CMK (cell line): ENCODE measurements at regions not wholly inside any gene's neighbourhood (a gene's known extent, or its start where the extent isn't known, plus 50 kb on each side); places are given as distances from the start of the nearest gene placed in this dataset.

ENCODE experiments used
- DNase-seq: peaks from one replicate; pipeline ENCODE4 v3.0.0-alpha.2; 2010; ENCODE audit warnings: low read depth

DNA sequence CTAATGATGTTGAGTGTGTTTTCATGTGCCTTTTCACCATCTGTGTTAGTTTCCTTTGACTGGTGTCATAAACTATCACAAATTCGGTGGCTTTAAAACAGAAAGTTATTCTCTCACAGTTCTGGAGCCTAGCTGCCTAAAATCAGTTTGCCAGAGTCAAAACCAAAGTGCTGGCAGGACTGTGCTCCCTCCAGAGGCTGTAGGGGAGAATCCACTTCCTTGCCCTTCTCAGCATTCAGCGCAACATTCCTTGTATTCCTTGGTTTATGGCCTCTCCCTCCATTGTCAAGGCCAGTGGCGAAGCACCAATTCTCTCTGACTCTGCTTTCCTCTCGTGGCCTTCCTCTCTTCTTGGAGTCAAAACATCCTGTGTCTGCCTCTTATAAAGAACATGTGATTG is 174.2 kb upstream of the PDE3A start:
- no peak for DNase-seq

DNA sequence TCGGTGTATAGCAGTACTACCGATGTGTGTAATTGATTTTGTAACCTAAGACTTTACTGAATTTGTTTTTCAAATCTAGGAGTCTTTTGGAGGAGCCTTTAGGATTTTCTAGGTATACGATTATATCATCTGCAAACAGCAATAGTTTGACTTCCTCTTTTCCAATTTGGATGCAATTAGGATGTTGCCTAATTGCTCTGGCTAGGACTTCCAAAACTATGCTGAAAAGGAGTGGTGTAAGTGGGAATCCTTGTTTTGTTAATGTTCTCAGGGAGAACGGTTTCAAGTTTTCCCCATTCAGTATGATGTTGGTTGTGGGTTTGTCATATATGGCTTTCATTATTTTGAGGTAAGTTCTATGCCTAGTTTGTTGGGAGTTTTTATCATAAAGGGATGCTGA is 171.6 kb upstream of the PDE3A start:
- no peak for DNase-seq

GRCh38 chr12:20197411-20197810 is 170.9 kb upstream of the PDE3A start:
- DNase-seq = no peak

DNA sequence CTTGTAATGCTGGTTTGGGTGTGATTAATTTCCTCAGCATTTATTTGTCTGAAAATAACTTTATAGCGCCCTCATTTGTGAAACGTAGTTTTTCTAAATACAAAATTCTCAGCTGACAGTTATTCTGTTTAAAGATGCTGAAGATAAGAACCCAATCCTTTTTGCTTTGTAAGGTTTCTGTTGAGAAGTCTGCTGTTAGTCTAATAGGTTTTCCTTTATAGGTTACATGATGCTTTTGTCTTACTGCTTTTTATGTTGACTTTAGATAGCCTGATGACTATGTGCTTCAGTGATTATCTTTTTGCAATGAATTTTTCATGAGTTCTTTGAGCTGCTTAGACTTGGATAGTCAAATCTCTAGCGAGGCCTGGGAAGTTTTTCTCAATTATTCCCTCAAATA is 168.6 kb upstream of the PDE3A start:
- no peak for DNase-seq

DNA sequence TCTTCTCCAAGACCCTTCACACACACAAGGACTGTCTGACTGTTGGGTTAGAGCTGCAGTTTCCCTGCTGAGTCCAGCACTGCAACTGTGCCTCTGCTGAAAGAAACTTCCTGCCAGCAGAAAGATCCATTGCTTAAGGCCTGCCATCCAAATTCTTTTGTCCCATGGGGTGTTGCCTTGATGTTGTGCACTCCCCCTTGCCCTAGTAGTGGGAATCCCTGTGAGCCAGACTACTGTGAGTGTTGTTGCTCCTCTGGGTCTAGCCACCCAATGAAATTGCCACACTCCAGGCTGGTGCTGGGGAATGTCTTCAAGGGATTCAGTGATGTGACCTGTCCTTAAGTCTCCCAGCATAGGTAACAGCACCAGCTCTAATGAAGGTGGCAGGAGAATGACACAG is 166.6 kb upstream of the PDE3A start:
- DNase-seq = no peak

DNA sequence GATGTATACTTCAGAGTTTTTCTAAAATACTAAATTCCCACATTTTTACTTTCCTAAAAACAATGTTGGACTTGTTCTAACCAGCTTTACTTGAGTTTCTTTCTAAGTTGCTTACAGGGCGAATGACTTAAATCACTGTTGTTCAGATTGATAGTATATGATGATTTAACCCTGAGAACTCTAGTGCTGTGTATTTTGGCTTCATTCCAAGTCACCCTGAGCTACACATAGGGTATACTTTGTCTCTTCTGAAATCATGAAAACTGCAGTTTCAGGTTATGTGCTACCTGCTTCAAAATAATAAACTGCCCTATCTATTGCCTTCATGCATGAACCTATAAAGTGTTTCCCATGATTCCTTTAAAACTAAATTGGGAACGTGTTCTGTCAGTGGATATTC is 162.5 kb upstream of the PDE3A start:
- no peak for DNase-seq

- no peak for DNase-seq
These were observed 161.9 kb upstream of the PDE3A start for GRCh38 chr12:20206410-20206809.

DNA sequence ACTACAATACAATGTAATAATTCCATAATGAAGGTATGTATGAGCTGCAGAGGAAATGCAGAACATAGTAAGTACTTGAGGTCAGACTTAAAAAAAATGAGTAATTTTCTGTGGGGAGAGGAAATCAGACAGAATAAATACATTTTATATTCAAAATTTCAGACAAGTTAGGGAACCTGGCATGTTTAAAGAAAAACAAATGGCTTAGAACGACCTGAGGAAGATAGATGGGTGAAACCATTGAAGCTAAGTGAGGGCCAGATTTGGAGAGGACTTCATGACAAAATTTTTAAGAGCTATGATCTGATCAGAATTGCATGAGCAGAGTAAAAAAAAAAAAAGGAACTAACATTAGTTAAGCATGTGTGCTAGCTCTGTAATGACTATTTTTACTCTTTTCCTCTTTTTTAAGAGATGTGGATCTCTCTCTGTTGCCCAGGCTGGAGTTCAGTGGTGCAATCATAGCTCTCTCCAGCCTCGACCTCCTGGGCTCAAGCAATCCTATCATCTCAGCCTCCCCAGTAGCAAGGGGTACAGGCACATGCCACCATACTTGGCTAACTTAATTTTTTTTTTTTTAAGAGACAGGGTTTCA is 157.6 kb upstream of the PDE3A start:
- no peak for DNase-seq

- DNase-seq = no peak
These were observed 156.8 kb upstream of the PDE3A start for GRCh38 chr12:20211541-20211940.

DNA sequence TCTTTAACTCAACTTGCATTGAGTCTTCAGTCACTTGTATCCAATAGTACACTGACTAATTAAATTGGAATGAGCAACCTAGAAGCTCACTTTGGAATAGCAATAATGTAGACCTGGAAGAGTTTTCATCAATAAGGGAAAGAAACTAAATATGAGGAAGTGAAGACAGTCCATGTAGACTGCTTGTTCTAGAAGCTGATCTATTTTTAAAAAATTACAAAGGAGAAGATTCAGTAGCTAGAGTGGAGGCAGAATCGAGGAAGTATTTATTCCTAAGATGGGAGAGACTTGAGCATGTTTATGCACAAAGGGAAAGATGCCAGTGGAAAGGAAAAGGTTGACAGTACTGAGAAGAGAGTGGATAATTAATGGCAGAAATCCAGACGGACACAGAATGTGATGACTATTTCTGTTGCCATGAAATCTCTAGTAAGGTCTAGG is 156.3 kb upstream of the PDE3A start:
- DNase-seq = no peak

- no peak for DNase-seq
These were observed 155.4 kb upstream of the PDE3A start for GRCh38 chr12:20212658-20213555.

DNA sequence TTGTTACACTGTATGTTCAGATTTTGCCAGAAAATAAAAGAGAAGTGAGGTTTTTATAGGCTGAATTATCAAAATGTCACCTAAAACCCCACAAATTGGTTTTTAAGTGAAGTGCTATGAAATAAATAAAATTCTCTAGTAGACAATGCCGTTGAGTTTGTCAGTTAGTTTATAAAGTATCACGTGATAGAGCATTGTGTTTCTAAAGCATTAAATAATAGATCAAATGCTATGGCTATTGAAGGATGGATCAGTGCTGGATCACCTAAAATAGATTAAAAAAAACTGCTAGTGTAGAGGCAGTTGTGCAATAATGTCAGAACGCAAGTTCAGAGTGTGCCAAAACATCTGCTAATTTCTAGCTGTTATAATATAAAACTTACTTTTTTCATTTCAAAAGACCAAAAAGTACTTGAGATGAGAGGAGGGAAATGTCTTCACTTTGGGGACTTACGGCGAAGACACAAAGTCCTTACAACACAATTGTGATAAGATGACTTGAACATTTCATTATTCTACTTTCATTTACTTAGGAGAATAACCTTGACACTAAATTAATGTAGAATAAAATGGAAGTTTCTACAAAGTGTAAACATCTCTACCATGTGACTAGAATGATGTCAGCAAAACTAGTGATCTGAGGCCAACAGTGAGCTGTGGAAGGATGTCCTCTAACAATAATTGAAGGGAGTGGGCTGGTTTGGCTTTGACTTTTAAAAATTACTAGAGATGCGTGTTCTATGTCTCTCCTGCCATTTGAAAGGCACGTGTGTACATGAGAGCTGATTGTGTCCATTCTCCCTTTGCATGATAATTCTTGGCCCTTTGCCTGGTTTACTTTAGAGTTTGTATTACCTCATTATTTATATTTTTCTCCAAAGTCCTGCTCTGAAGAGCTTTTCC is 154.4 kb upstream of the PDE3A start:
- no peak for DNase-seq

GRCh38 chr12:20220339-20220738 is 148.0 kb upstream of the PDE3A start:
- DNase-seq = no peak

DNA sequence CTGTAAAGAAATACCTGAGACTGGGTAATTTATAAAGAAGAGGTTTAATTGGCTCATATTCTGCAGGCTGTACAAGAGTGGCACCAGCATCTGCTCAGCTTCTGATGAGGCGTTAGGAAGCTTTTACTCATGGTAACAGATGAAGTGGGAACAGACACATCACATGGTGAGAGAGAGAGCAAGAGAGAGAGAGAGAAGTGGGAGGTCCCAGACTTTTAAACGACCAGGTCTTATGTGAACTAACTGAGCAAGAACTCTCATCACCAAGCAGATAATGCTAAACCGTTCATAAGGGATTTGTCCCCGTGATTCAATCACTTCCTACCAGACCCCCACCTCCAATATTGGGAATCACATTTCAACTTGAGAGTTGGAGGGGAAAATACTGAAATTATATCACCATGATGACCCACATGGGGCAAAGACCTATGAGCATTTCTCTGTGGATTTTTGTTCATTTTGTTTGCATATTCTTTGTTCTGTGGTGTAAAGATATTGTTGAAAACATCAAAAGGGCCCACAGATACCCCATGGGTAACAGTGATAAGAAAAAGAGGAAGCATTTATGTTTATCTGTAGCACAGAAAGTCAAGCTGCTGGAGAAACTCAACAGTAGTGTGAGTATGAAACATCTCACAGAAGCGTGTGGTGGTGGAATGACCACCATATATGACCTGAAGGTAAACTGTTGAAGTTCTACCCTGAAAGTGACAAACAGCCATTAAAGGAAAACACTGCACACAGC is 135.2 kb upstream of the PDE3A start:
- peak; percentile 39 for DNase-seq

DNA sequence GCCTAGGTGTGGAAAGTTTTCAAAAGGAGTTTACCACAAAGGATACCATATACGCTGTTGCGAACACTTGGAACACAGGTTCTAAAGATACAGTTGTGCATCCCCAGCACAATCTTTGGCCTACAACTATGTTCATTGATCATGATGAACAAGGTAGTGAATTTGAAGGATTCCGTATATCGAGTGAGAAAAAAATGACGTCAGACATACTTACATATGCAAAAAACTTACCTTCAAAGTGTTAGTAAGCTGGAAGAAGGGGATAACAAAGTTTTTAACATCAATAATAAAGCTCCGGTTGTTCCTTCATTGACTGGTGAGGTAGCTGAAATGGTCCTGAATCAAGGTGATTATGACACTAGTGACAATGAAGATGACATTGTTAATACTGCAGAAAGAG is 133.9 kb upstream of the PDE3A start:
- no peak for DNase-seq

- DNase-seq = no peak
These were observed 131.2 kb upstream of the PDE3A start for GRCh38 chr12:20237091-20237490.

GRCh38 chr12:20245491-20245890 is 122.8 kb upstream of the PDE3A start:
- DNase-seq = no peak

- no peak for DNase-seq
These were observed 119.7 kb upstream of the PDE3A start for GRCh38 chr12:20248646-20249045.

- DNase-seq = no peak
These were observed 117.6 kb upstream of the PDE3A start for GRCh38 chr12:20250761-20251160.

DNA sequence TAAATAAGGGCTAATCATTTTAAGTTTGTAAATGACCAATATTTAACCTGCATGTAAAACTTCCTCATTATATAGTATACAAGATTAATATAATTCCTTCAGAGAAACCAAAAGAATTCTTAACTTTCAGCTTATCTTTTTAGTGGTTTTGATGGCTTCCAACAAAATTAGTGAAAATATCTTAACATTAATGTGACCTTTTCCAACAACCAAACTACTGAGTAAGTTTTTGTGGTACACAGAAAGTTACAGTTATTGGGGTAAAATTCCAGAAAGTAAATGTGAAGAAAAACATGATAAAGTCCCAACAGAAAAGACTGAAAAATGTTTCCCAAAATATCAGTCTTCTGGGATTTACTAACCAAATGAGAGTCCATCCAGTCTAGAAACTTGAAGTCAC is 111.0 kb upstream of the PDE3A start:
- no peak for DNase-seq

DNA sequence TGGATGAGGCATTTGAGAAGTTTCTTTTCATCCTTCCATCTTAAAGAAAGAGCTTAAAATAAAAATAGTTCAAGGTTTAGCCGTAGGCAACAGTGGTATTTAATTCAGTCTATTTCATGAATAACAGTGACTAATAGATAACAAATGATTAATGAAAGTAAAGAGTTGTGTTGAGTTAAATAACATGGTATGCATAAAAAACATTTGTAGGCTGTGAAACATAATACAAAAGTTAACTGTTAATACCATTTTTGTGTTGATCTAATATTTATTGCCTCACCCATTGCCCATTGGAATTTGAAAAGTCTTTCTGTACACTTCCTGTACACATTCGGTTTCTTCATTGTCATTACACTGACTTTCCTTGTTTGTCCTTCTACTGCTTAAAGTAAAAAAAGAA is 108.6 kb upstream of the PDE3A start:
- no peak for DNase-seq

DNA sequence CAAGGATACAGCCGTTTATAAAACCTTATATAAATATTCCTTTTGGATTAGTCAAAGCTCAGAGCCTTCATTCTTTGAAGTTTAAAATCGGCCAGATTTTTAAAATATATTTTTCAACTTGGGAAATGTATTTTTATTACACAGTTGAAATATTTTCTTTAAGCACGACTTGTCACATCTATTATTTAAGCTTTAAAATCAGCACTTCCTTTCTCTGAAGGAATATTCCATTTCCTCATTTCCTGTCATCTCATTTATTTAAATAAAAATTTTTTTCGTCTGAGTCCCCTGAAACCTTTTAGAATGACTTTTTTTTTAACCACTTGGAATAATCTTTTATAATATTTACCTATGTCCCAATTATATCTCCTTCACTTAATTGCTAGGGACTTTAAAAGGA is 107.5 kb upstream of the PDE3A start:
- DNase-seq = no peak
